Psoas muscle (tissue), 7 donors: ENCODE measurements at regions not wholly inside any gene's neighbourhood (a gene's known extent, or its start where the extent isn't known, plus 50 kb on each side); places are given as distances from the start of the nearest gene placed in this dataset.

Source experiments
- ATAC-seq, 4 donors: fragments of 200-7000 bp; cut with Tn5 transposase; one replicate each; pipeline ENCODE4 v1.9.1; 2020; ENCODE audit warnings: moderate library complexity in 3 of 4, mild to moderate bottlenecking in 2 of 4
- DNase-seq, 2 donors: peaks; one replicate each; pipeline ENCODE4 v3.0.0-alpha.2; 2020
- H3K27ac ChIP-seq: fragments of 200-600 bp; one replicate; pipeline ENCODE4 v1.8.0; 2022
- H3K27me3 ChIP-seq, 3 donors: fragments of 200-600 bp in 1 of 3; one replicate each; pipeline versions ENCODE4 v1.6.1 to v1.8.0; 2013 to 2022; ENCODE audit warnings: low read length in 2 of 3, mild to moderate bottlenecking in 2 of 3, moderate library complexity in 1 of 3; ENCODE audit not compliant: insufficient read depth in 3 of 3
- H3K36me3 ChIP-seq, 2 donors: fragments of 200-600 bp in 1 of 2; one replicate each; pipeline versions ENCODE4 v1.6.1 to v1.8.0; 2013 to 2022; ENCODE audit warnings: low read depth in 1 of 2, mild to moderate bottlenecking in 1 of 2, moderate library complexity in 1 of 2; ENCODE audit not compliant: insufficient read depth in 1 of 2
- H3K4me1 ChIP-seq: fragments of 200-600 bp; one replicate; pipeline ENCODE4 v1.8.0; 2022
- H3K4me3 ChIP-seq: fragments of 200-600 bp; one replicate; pipeline ENCODE4 v1.8.0; 2022; ENCODE audit warnings: mild to moderate bottlenecking
- H3K9me3 ChIP-seq: fragments of 200-600 bp; one replicate; pipeline ENCODE4 v1.8.0; 2022
- CTCF ChIP-seq: fragments of 200-600 bp; IDR thresholded peaks from one replicate; pipeline ENCODE4 v1.8.0; 2022; ENCODE audit warnings: antibody characterized with exemption
- WGBS, 3 donors: extraction: QIAGEN DNeasy Blood & Tissue Kit; methylation state at CpG; one replicate each; pipeline versions ENCODE4 v1.1.6 to v1.1.7; 2013; 5-methylcytosine and 5-hydroxymethylcytosine counted together
- intact Hi-C, 2 donors: fragments of 100-400 bp; cut with DNase I; formaldehyde crosslinking; loops; one replicate each; pipeline versions ENCODE4 v1.11.0 to v1.14.2; 2022
- donor health status: healthy with polysubstance abuse.
- donor health status: DM: no; HTN: no; CAD: no; lungs with moderate emphysema.
- donor health status: Bipolar disorder and iron deficiency.
- donor health status: healthy.
- donor health status: DM: yes; HTN: yes; CAD: no.
- donor health status: DM: no; HTN: no; CAD: no.
- donor health status: DM: yes; HTN: yes; CAD: no.

GRCh38 chr1:87227651-87228050, 101.0 kb upstream of the LMO4 start:
- no peak for DNase-seq
- intact Hi-C loops, result no loop called here
- TF ChIP-seq CTCF, result no peak
- Histone ChIP-seq H3K27ac (no peak overlapping the region), H3K4me1 (no peaks in the 10 kb centered on the region), H3K27me3 (no peaks in the 10 kb centered on the region), H3K9me3 (no peaks in the 10 kb centered on the region), H3K4me3 (no peak overlapping the region), H3K36me3 (no peaks in the 10 kb centered on the region)
- WGBS, 3 donors, result 77 to 81% (median 80%) methylated on average over 3 of the region's 3 CpGs
- ATAC-seq, result no peak

GRCh38 chr1:87230501-87230900, 98.2 kb upstream of the LMO4 start:
- Histone ChIP-seq H3K4me1 (no peaks in the 10 kb centered on the region), H3K27ac (no peak overlapping the region), H3K4me3 (no peak overlapping the region), H3K27me3 (no peaks in the 10 kb centered on the region), H3K36me3 (no peaks in the 10 kb centered on the region), H3K9me3 (no peaks in the 10 kb centered on the region)
- ATAC-seq (no peak), DNase-seq (no peak)
- TF ChIP-seq CTCF, result no peak
- intact Hi-C loops, result no loop called here
- 77 to 89% (median 85%) methylated on average over 2 of the region's 2 CpGs for WGBS, 3 donors

- TF ChIP-seq CTCF, result no peak
- ATAC-seq, result no peak
- Histone ChIP-seq H3K4me3 (no peak overlapping the region), H3K9me3 (no peaks in the 10 kb centered on the region), H3K27me3 (no peaks in the 10 kb centered on the region), H3K27ac (no peak overlapping the region), H3K4me1 (no peaks in the 10 kb centered on the region), H3K36me3 (no peaks in the 10 kb centered on the region)
- intact Hi-C loops, result no loop called here
- 88 to 91% (median 90%) methylated on average over 8 of the region's 8 CpGs for WGBS, 3 donors
- DNase-seq, result no peak
Observed at GRCh38 chr1:87231703-87232367, 96.8 kb upstream of the LMO4 start.

GRCh38 chr1:87236585-87236984, 92.1 kb upstream of the LMO4 start:
- no peak for ATAC-seq
- Histone ChIP-seq H3K9me3 (no peaks in the 10 kb centered on the region), H3K27ac (no peak overlapping the region), H3K36me3 (no peaks in the 10 kb centered on the region), H3K27me3 (no peaks in the 10 kb centered on the region), H3K4me3 (no peak overlapping the region), H3K4me1 (no peaks in the 10 kb centered on the region)
- no peak for DNase-seq
- intact Hi-C loops, result no loop called here
- 80 to 86% (median 85%) methylated on average over 2 of the region's 2 CpGs for WGBS, 3 donors
- no peak for TF ChIP-seq CTCF

- Histone ChIP-seq H3K4me3 (no peak overlapping the region), H3K9me3 (no peaks in the 10 kb centered on the region), H3K4me1 (no peaks in the 10 kb centered on the region), H3K27me3 (no peaks in the 10 kb centered on the region), H3K27ac (no peak overlapping the region), H3K36me3 (no peaks in the 10 kb centered on the region)
- intact Hi-C loops, result no loop called here
- 61 to 73% (median 67%) methylated on average over 2 of the region's 2 CpGs for WGBS, 3 donors
- ATAC-seq (no peak), DNase-seq (no peak)
- TF ChIP-seq CTCF, result no peak
Observed at GRCh38 chr1:87239997-87240605, 88.6 kb upstream of the LMO4 start.
